ENCODE measurements at regions not wholly inside any gene's neighbourhood (a gene's known extent, or its start where the extent isn't known, plus 50 kb on each side); places are given as distances from the start of the nearest gene placed in this dataset.

GRCh38 chr2:39525636-39526412 is 88.7 kb upstream of the MAP4K3 start:
- TF ChIP-seq CTCF (IDR thresholded peaks at IDR 0.05) (no peak), POLR2AphosphoS5 (IDR thresholded peaks at IDR 0.05) (no peak), POLR2A (IDR thresholded peaks at IDR 0.05) (no peak)

Measured in prostate gland (tissue), 2 donors.